HepG2 (cell line): ENCODE measurements at regions not wholly inside any gene's neighbourhood (a gene's known extent, or its start where the extent isn't known, plus 50 kb on each side); places are given as distances from the start of the nearest gene placed in this dataset.

Experiments
- ATAC-seq: fragments of 200-7000 bp; cut with Tn5 transposase; 3 replicates; pipeline ENCODE4 v1.9.1; 2020; ENCODE audit warnings: mild to moderate bottlenecking, moderate library complexity
- BruUV-seq: library from RNA; stranded (reverse); fragments of 400-500 nt; replicated peaks from 2 replicates; lab custom pipeline; 2021; lab: Mats Ljungman, UMichigan
- CTCF ChIA-PET: fragments of 300-600 bp; formaldehyde crosslinking; extraction: SDS; loops from one replicate; lab custom pipeline; 2021; ENCODE audit warnings: low total read pairs, inconsistent platforms, low intra/inter-chr PET ratio; lab: Yijun Ruan, JAX
- POLR2A ChIA-PET: fragments of 350-600 bp; sonication (Branson Sonifier 250); formaldehyde crosslinking; loops from one replicate; lab custom pipeline; 2020; ENCODE audit warnings: antibody characterized with exemption, inconsistent platforms; lab: Yijun Ruan, JAX
- DNase-seq: peaks from one replicate; pipeline ENCODE4 v3.0.0-alpha.2; 2015; ENCODE audit warnings: low spot score
- FAIRE-seq: peaks from 3 replicates; lab custom pipeline; 2011; peaks lifted over from hg19 to GRCh38; lab: Jason Lieb, UNC
- H2AFZ ChIP-seq: one replicate; pipeline ENCODE4 v1.6.1; 2011; ENCODE audit warnings: low read length, inconsistent platforms
- H3K27ac ChIP-seq: fragments of 300-600 bp; 3 replicates; pipeline ENCODE4 v1.8.0; 2011; ENCODE audit warnings: mixed run types, mild to moderate bottlenecking, mixed read lengths, low read length, inconsistent platforms; ENCODE audit not compliant: insufficient read depth; ENCODE audit errors: extremely low read length
- H3K27me3 ChIP-seq, 2 experiments: fragments of 200-600 bp in 1 of 2; 2 replicates in 1 of 2; 3 replicates in 1 of 2; pipeline versions ENCODE4 v1.6.0 to v1.8.0; 2011; ENCODE audit warnings: low read length in 2 of 2, mild to moderate bottlenecking in 2 of 2, moderate library complexity in 2 of 2, inconsistent platforms in 1 of 2; ENCODE audit not compliant: insufficient read depth in 2 of 2, control insufficient read depth in 1 of 2
- H3K36me3 ChIP-seq, 2 experiments: fragments of 200-600 bp in 1 of 2; replicated peaks in 1 of 2; 2 replicates in 1 of 2; 3 replicates in 1 of 2; pipeline versions ENCODE4 v1.5.1 to v1.8.0; 2011; ENCODE audit warnings: low read length in 2 of 2, inconsistent platforms in 1 of 2; ENCODE audit not compliant: insufficient read depth in 2 of 2, control insufficient read depth in 1 of 2
- H3K4me1 ChIP-seq: 2 replicates; pipeline ENCODE4 v1.5.1; 2012; ENCODE audit warnings: low read length, inconsistent platforms; ENCODE audit not compliant: insufficient read depth
- H3K4me2 ChIP-seq: 2 replicates; pipeline ENCODE4 v1.6.0; 2011; ENCODE audit warnings: low read depth, low read length, inconsistent platforms
- H3K4me3 ChIP-seq, 3 experiments: fragments of 200-600 bp in 1 of 3; sonication (generic), shearing (Covaris generic) in 1 of 3; replicated peaks in 1 of 3; 2 replicates each; pipeline ENCODE4 v1.5.1; 2011 to 2016; ENCODE audit warnings: low read length in 3 of 3, inconsistent platforms in 2 of 3, low read depth in 2 of 3, mild to moderate bottlenecking in 2 of 3, control low read depth in 1 of 3, mixed read lengths in 1 of 3; ENCODE audit not compliant: insufficient read depth in 1 of 3
- H3K79me2 ChIP-seq: one replicate; pipeline ENCODE4 v1.6.1; 2011; ENCODE audit warnings: low read length, inconsistent platforms; ENCODE audit not compliant: insufficient read depth
- H3K9ac ChIP-seq: 2 replicates; pipeline ENCODE4 v1.6.0; 2011; ENCODE audit warnings: mild to moderate bottlenecking, low read depth, low read length, inconsistent platforms; ENCODE audit not compliant: insufficient read depth
- H3K9me3 ChIP-seq: 2 replicates; pipeline ENCODE4 v1.5.1; 2012; ENCODE audit warnings: mild to moderate bottlenecking, low read length
- H4K20me1 ChIP-seq: 2 replicates; pipeline ENCODE4 v1.6.0; 2011; ENCODE audit warnings: inconsistent platforms, mild to moderate bottlenecking, low read length, moderate library complexity; ENCODE audit not compliant: insufficient read depth
- CHD4 ChIP-seq: fragments of 200-600 bp; sonication (generic); IDR thresholded peaks from 2 replicates; pipeline ENCODE4 v1.7.0; 2017; ENCODE audit warnings: mild to moderate bottlenecking, low read length, borderline replicate concordance
- ETS1 ChIP-seq: sonication (generic); formaldehyde crosslinking; IDR thresholded peaks from 2 replicates; pipeline ENCODE4 v1.4.0; 2020; ENCODE audit warnings: missing genetic modification reagents
- FOXJ3 ChIP-seq: sonication (generic); formaldehyde crosslinking; IDR thresholded peaks from 2 replicates; pipeline ENCODE4 v1.4.0; 2020; ENCODE audit warnings: missing genetic modification reagents, mild to moderate bottlenecking, borderline replicate concordance
- HOXD1 ChIP-seq: sonication (generic); formaldehyde crosslinking; IDR thresholded peaks from 2 replicates; pipeline ENCODE4 v1.5.0; 2020; ENCODE audit warnings: missing genetic modification reagents
- KLF13 ChIP-seq: sonication (generic); formaldehyde crosslinking; IDR thresholded peaks from 2 replicates; pipeline ENCODE4 v1.4.0; 2020; ENCODE audit warnings: mild to moderate bottlenecking, missing genetic modification reagents
- MLX ChIP-seq: IDR thresholded peaks from 2 replicates; pipeline ENCODE4 v1.6.1; 2016
- NFE2L2 ChIP-seq: fragments of 150-350 bp; IDR thresholded peaks from 2 replicates; pipeline ENCODE4 v1.6.1; 2014; ENCODE audit warnings: low read length
- REPIN1 ChIP-seq: sonication (generic); formaldehyde crosslinking; IDR thresholded peaks from 2 replicates; pipeline ENCODE4 v1.8.0; 2022; ENCODE audit warnings: missing genetic modification reagents, low read depth, mild to moderate bottlenecking, borderline replicate concordance
- SAFB2 ChIP-seq: sonication (generic); formaldehyde crosslinking; IDR thresholded peaks from 2 replicates; pipeline ENCODE4 v1.5.1; 2020; ENCODE audit warnings: missing genetic modification reagents, low read depth, mild to moderate bottlenecking, borderline replicate concordance
- STAG1 ChIP-seq: sonication (generic); formaldehyde crosslinking; IDR thresholded peaks from 2 replicates; pipeline ENCODE4 v1.4.0; 2020; ENCODE audit warnings: missing genetic modification reagents
- ZFX ChIP-seq: sonication (generic); formaldehyde crosslinking; IDR thresholded peaks from 2 replicates; pipeline ENCODE4 v1.4.0; 2020; ENCODE audit warnings: mild to moderate bottlenecking, low read depth, missing genetic modification reagents, moderate library complexity
- ZKSCAN8 ChIP-seq: IDR thresholded peaks from 2 replicates; pipeline ENCODE4 v1.6.1; 2016; ENCODE audit warnings: borderline replicate concordance, missing genetic modification reagents, missing compliant biosample characterization
- ZNF773 ChIP-seq: sonication (generic); formaldehyde crosslinking; IDR thresholded peaks from 2 replicates; pipeline ENCODE4 v1.4.0; 2020; ENCODE audit warnings: missing genetic modification reagents, borderline replicate concordance
- WGBS: methylation state at CpG from one replicate; pipeline ENCODE4 v1.1.6; 2017; ENCODE audit warnings: low lambda C conversion rate; 5-methylcytosine and 5-hydroxymethylcytosine counted together
- in situ Hi-C: cut with HindIII; loops from 2 replicates; pipeline ENCODE4 v1.10.0; 2017; ENCODE audit warnings: low pct_unique_long_range_greater_than_20kb; ENCODE audit not compliant: extremely low pct_ligation_motif_present
- intact Hi-C: fragments of 100-400 bp; cut with micrococcal nuclease; formaldehyde crosslinking; loops from one replicate; pipeline ENCODE4 v1.10.0; 2022; ENCODE audit not compliant: unreplicated experiment

GRCh38 chr12:90622431-90622830, 332.5 kb downstream of the CCER1 start:
- H3K79me2 ChIP-seq = no peaks in the 10 kb centered on the region
- no peak overlapping the region for H3K9ac ChIP-seq
- no peak overlapping the region for H3K4me3 ChIP-seq
- POLR2A ChIA-PET = no interaction called here
- H3K27ac ChIP-seq = no peak overlapping the region
- WGBS = 24% methylated on average over 3 of the region's 3 CpGs
- TF ChIP-seq NFE2L2 = peak; percentile 33; the same call in 1 of the 2 replicates
- TF ChIP-seq STAG1 (CRISPR knock-in tag) = no peak
- TF ChIP-seq MLX = no peak
- no peak for TF ChIP-seq CHD4
- no peak for TF ChIP-seq ZFX
- TF ChIP-seq, all 625 proteins: peak for 1
- intact Hi-C loops = no loop called here
- CTCF ChIA-PET = no interaction called here
- DNase-seq (no peak), ATAC-seq (no peak), FAIRE-seq (no peak)
- H3K36me3 ChIP-seq = no peaks in the 10 kb centered on the region
- in situ Hi-C loops = no loop called here
- H3K4me2 ChIP-seq = no peak overlapping the region
- no TSS peak for BruUV-seq
- H2AFZ ChIP-seq = no peak overlapping the region
- no peaks in the 10 kb centered on the region for H4K20me1 ChIP-seq
- peaks cover 55% of the 10 kb centered on the region for H3K9me3 ChIP-seq
- H3K4me1 ChIP-seq = no peaks in the 10 kb centered on the region
- no peaks in the 10 kb centered on the region for H3K27me3 ChIP-seq

GRCh38 chr12:90621927-90622326, 333.0 kb downstream of the CCER1 start:
- no peaks in the 10 kb centered on the region for H3K4me1 ChIP-seq
- TF ChIP-seq HOXD1 (CRISPR knock-in tag) = no peak
- TF ChIP-seq SAFB2 (CRISPR knock-in tag) = no peak
- TF ChIP-seq FOXJ3 = no peak
- TF ChIP-seq REPIN1 (CRISPR knock-in tag) = no peak
- no peak for TF ChIP-seq ETS1 (CRISPR knock-in tag)
- no peak for TF ChIP-seq ZNF773
- no peak for TF ChIP-seq KLF13 (CRISPR knock-in tag)
- TF ChIP-seq ZKSCAN8 = no peak
- TF ChIP-seq, all 625 proteins: peak for 0
- ATAC-seq = no peak
- H3K4me2 ChIP-seq = no peak overlapping the region
- H3K9ac ChIP-seq = no peak overlapping the region
- H3K9me3 ChIP-seq = peaks cover 52% of the 10 kb centered on the region
- FAIRE-seq = no peak
- H3K36me3 ChIP-seq = no peaks in the 10 kb centered on the region
- DNase-seq = no peak
- ChIA-PET CTCF (no interaction called here), POLR2A (no interaction called here)
- H4K20me1 ChIP-seq = no peaks in the 10 kb centered on the region
- BruUV-seq = no TSS peak
- H2AFZ ChIP-seq = no peak overlapping the region
- H3K4me3 ChIP-seq = no peak overlapping the region
- H3K27ac ChIP-seq = no peak overlapping the region
- no peaks in the 10 kb centered on the region for H3K27me3 ChIP-seq
- intact Hi-C loops = no loop called here
- WGBS = 6% methylated on average over 2 of the region's 2 CpGs
- no peaks in the 10 kb centered on the region for H3K79me2 ChIP-seq
- in situ Hi-C loops = no loop called here
